IgD-negative memory B cell (primary cell): ENCODE measurements at regions not wholly inside any gene's neighbourhood (a gene's known extent, or its start where the extent isn't known, plus 50 kb on each side); places are given as distances from the start of the nearest gene placed in this dataset.
A peak's percentile ranks its signal among the peaks of the same experiment; 100 is the strongest.
"Not testable (repeated sequence)": the region's sequence is repeated elsewhere in the genome, so short reads cannot be mapped to it uniquely, and the experiment has no call there.

Source experiments
- H3K27ac Mint-ChIP-seq, 3 donors: one replicate each; pipeline ENCODE4 v1.8.0; 2020 to 2022; ENCODE audit warnings: mild to moderate bottlenecking in 3 of 3, mixed read lengths in 3 of 3, moderate library complexity in 1 of 3
- H3K27me3 Mint-ChIP-seq: one replicate; pipeline ENCODE4 v1.8.0; 2021; ENCODE audit warnings: mixed read lengths
- H3K36me3 Mint-ChIP-seq: one replicate; pipeline ENCODE4 v1.8.0; 2020; ENCODE audit warnings: mild to moderate bottlenecking, mixed read lengths
- H3K4me1 Mint-ChIP-seq, 3 donors: one replicate each; pipeline ENCODE4 v1.8.0; 2020 to 2022; ENCODE audit warnings: mixed read lengths in 3 of 3, mild to moderate bottlenecking in 1 of 3
- H3K4me3 Mint-ChIP-seq, 4 donors: one replicate each; pipeline ENCODE4 v1.8.0; 2020 to 2022; ENCODE audit warnings: mild to moderate bottlenecking in 4 of 4, mixed read lengths in 4 of 4, moderate library complexity in 3 of 4
- H3K9me3 Mint-ChIP-seq, 3 donors: one replicate each; pipeline ENCODE4 v1.8.0; 2020 to 2021; ENCODE audit warnings: mixed read lengths in 3 of 3, mild to moderate bottlenecking in 1 of 3

- no peak overlapping the region for H3K27ac Mint-ChIP-seq
- no peaks in the 10 kb centered on the region for H3K9me3 Mint-ChIP-seq
- H3K36me3 Mint-ChIP-seq: no peaks in the 10 kb centered on the region
- H3K27me3 Mint-ChIP-seq: peaks cover 3% of the 10 kb centered on the region
- H3K4me3 Mint-ChIP-seq: no peak overlapping the region
- H3K4me1 Mint-ChIP-seq: no peaks in the 10 kb centered on the region
Measured at GRCh38 chr2:226554701-226555100, 244.9 kb downstream of the IRS1 start.

- H3K36me3 Mint-ChIP-seq: no peaks in the 10 kb centered on the region
- no peaks in the 10 kb centered on the region for H3K9me3 Mint-ChIP-seq
- no peak overlapping the region for H3K27ac Mint-ChIP-seq
- H3K4me1 Mint-ChIP-seq: no peaks in the 10 kb centered on the region
- H3K4me3 Mint-ChIP-seq: no peak overlapping the region
- peaks cover 5% of the 10 kb centered on the region for H3K27me3 Mint-ChIP-seq
Measured at GRCh38 chr2:226553333-226553732, 246.3 kb downstream of the IRS1 start.

- no peak overlapping the region for H3K27ac Mint-ChIP-seq
- peak overlapping the region in 1 of 4 donors; percentile 74 for H3K4me3 Mint-ChIP-seq
- H3K4me1 Mint-ChIP-seq: no peaks in the 10 kb centered on the region
- H3K9me3 Mint-ChIP-seq: no peaks in the 10 kb centered on the region
- H3K27me3 Mint-ChIP-seq: peaks cover 5% of the 10 kb centered on the region
- no peaks in the 10 kb centered on the region for H3K36me3 Mint-ChIP-seq
Measured at GRCh38 chr2:226552571-226553285, 246.9 kb downstream of the IRS1 start.

- Mint-ChIP-seq H3K4me1 (no peaks in the 10 kb centered on the region), H3K36me3 (no peaks in the 10 kb centered on the region), H3K27me3 (peaks cover 5% of the 10 kb centered on the region), H3K27ac (no peak overlapping the region), H3K4me3 (no peak overlapping the region), H3K9me3 (no peaks in the 10 kb centered on the region)
Measured at GRCh38 chr2:226551522-226552250, 247.9 kb downstream of the IRS1 start.

GRCh38 chr2:226550801-226551200 lies 248.8 kb downstream of the IRS1 start:
- Mint-ChIP-seq H3K27ac (no peak overlapping the region), H3K36me3 (no peaks in the 10 kb centered on the region), H3K9me3 (no peaks in the 10 kb centered on the region), H3K4me1 (no peaks in the 10 kb centered on the region), H3K4me3 (no peak overlapping the region), H3K27me3 (peaks cover 4% of the 10 kb centered on the region)

- H3K27ac Mint-ChIP-seq: no peak overlapping the region
- H3K4me3 Mint-ChIP-seq: no peak overlapping the region
- peaks cover 0 to 2% (median 0%) of the 10 kb centered on the region in 3 donors for H3K9me3 Mint-ChIP-seq
- H3K4me1 Mint-ChIP-seq: no peaks in the 10 kb centered on the region
- H3K36me3 Mint-ChIP-seq: no peaks in the 10 kb centered on the region
- peaks cover 4% of the 10 kb centered on the region for H3K27me3 Mint-ChIP-seq
Measured at GRCh38 chr2:226548732-226549131, 250.9 kb downstream of the IRS1 start.

- no peak overlapping the region for H3K27ac Mint-ChIP-seq
- H3K4me3 Mint-ChIP-seq: no peak overlapping the region
- H3K27me3 Mint-ChIP-seq: peaks cover 4% of the 10 kb centered on the region
- H3K9me3 Mint-ChIP-seq: peaks cover 0 to 5% (median 2%) of the 10 kb centered on the region in 3 donors
- H3K4me1 Mint-ChIP-seq: peaks cover 0 to 2% (median 0%) of the 10 kb centered on the region in 3 donors
- no peaks in the 10 kb centered on the region for H3K36me3 Mint-ChIP-seq
Measured at GRCh38 chr2:226544596-226545210, 254.9 kb downstream of the IRS1 start.

- H3K4me3 Mint-ChIP-seq: no peak overlapping the region
- peaks cover 0 to 5% (median 0%) of the 10 kb centered on the region in 3 donors for H3K9me3 Mint-ChIP-seq
- no peak overlapping the region for H3K27ac Mint-ChIP-seq
- peaks cover 0 to 2% (median 0%) of the 10 kb centered on the region in 3 donors for H3K4me1 Mint-ChIP-seq
- no peaks in the 10 kb centered on the region for H3K36me3 Mint-ChIP-seq
- peaks cover 8% of the 10 kb centered on the region for H3K27me3 Mint-ChIP-seq
Measured at GRCh38 chr2:226540204-226540994, 259.2 kb downstream of the IRS1 start.

GRCh38 chr2:226536410-226536809 lies 263.2 kb downstream of the IRS1 start:
- Mint-ChIP-seq H3K36me3 (no peaks in the 10 kb centered on the region), H3K27me3 (peaks cover 6% of the 10 kb centered on the region), H3K27ac (no peak overlapping the region), H3K4me3 (no peak overlapping the region), H3K4me1 (peaks cover 0 to 2% (median 0%) of the 10 kb centered on the region in 3 donors), H3K9me3 (no peaks in the 10 kb centered on the region)

GRCh38 chr2:226532976-226533375 lies 266.6 kb downstream of the IRS1 start:
- not testable (repeated sequence) for H3K4me1 Mint-ChIP-seq, H3K27ac Mint-ChIP-seq, H3K4me3 Mint-ChIP-seq, H3K36me3 Mint-ChIP-seq, H3K9me3 Mint-ChIP-seq, H3K27me3 Mint-ChIP-seq

GRCh38 chr2:226531061-226531810 lies 268.4 kb downstream of the IRS1 start:
- no peak overlapping the region for H3K27ac Mint-ChIP-seq
- no peak overlapping the region for H3K4me3 Mint-ChIP-seq

GRCh38 chr2:226529556-226529955 lies 270.1 kb downstream of the IRS1 start:
- Mint-ChIP-seq H3K4me3 (no peak overlapping the region), H3K27me3 (no peaks in the 10 kb centered on the region), H3K9me3 (no peaks in the 10 kb centered on the region), H3K36me3 (no peaks in the 10 kb centered on the region), H3K27ac (no peak overlapping the region), H3K4me1 (no peaks in the 10 kb centered on the region)

More at GRCh38 chr2:226531061-226531810, 268.4 kb downstream of the IRS1 start:
- Mint-ChIP-seq H3K36me3 (no peaks in the 10 kb centered on the region), H3K4me1 (no peaks in the 10 kb centered on the region), H3K9me3 (no peaks in the 10 kb centered on the region), H3K27me3 (no peaks in the 10 kb centered on the region)

- no peak overlapping the region for H3K4me3 Mint-ChIP-seq
- H3K27me3 Mint-ChIP-seq: no peaks in the 10 kb centered on the region
- peaks cover 0 to 1% (median 0%) of the 10 kb centered on the region in 3 donors for H3K4me1 Mint-ChIP-seq
- no peak overlapping the region for H3K27ac Mint-ChIP-seq
- no peaks in the 10 kb centered on the region for H3K36me3 Mint-ChIP-seq
- no peaks in the 10 kb centered on the region for H3K9me3 Mint-ChIP-seq
Measured at GRCh38 chr2:226526716-226527115, 272.9 kb downstream of the IRS1 start.

GRCh38 chr2:226524381-226524843 lies 275.2 kb downstream of the IRS1 start:
- H3K4me1 Mint-ChIP-seq: peaks cover 0 to 1% (median 0%) of the 10 kb centered on the region in 3 donors
- H3K27me3 Mint-ChIP-seq: no peaks in the 10 kb centered on the region
- no peak overlapping the region for H3K27ac Mint-ChIP-seq
- no peak overlapping the region for H3K4me3 Mint-ChIP-seq
- no peaks in the 10 kb centered on the region for H3K9me3 Mint-ChIP-seq
- no peaks in the 10 kb centered on the region for H3K36me3 Mint-ChIP-seq
